IPS-20b (cell line): ENCODE measurements at regions not wholly inside any gene's neighbourhood (a gene's known extent, or its start where the extent isn't known, plus 50 kb on each side); places are given as distances from the start of the nearest gene placed in this dataset.

ENCODE experiments used
- H3K27ac ChIP-seq: one replicate; pipeline ENCODE4 v1.5.1; 2013; ENCODE audit warnings: low read length
- H3K27me3 ChIP-seq: 2 replicates; pipeline ENCODE4 v1.6.1; 2013; ENCODE audit warnings: mild to moderate bottlenecking, low read length, inconsistent platforms; ENCODE audit not compliant: insufficient read depth
- H3K36me3 ChIP-seq: 2 replicates; pipeline ENCODE4 v1.6.1; 2013; ENCODE audit warnings: low read depth, mild to moderate bottlenecking, inconsistent platforms, low read length, moderate library complexity; ENCODE audit not compliant: insufficient read depth
- H3K4me1 ChIP-seq: 2 replicates; pipeline ENCODE4 v1.6.1; 2013; ENCODE audit warnings: mild to moderate bottlenecking, control low read depth, inconsistent platforms, low read length, moderate library complexity; ENCODE audit not compliant: insufficient read depth
- H3K4me3 ChIP-seq: 2 replicates; pipeline ENCODE4 v1.5.1; 2013; ENCODE audit warnings: mild to moderate bottlenecking, low read length, inconsistent platforms
- H3K9ac ChIP-seq: 2 replicates; pipeline ENCODE4 v1.6.1; 2013; ENCODE audit warnings: low read depth, mild to moderate bottlenecking, inconsistent platforms, low read length, moderate library complexity
- H3K9me3 ChIP-seq: 2 replicates; pipeline ENCODE4 v1.6.1; 2013; ENCODE audit warnings: mild to moderate bottlenecking, low read depth, low read length, inconsistent platforms; ENCODE audit not compliant: insufficient read depth

DNA sequence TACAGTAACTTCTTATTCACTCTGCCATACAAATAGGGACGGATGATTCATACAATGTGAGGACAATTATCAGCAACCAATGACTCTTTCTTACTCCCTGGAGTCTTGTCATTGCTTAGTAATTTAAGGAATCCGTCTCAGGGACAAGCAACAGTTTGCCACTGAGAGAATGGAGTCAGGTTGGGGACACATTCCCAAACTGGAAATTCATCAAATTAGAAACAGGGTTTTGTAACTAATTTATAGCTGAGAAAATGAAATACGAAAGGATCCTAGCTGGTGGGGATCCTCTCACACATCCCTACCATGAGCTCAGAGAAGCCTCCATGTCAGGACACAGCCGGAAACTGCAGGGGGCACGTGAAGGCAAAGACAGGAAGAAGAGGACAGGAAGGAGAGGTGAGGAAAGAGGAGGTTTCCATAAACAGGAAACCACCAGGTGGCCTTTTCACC lies 50.4 kb upstream of the KDR start:
- Histone ChIP-seq H3K9ac (no peak overlapping the region), H3K36me3 (no peaks in the 10 kb centered on the region), H3K27ac (no peak overlapping the region), H3K4me3 (no peak overlapping the region), H3K4me1 (peaks cover 14% of the 10 kb centered on the region), H3K27me3 (no peaks in the 10 kb centered on the region), H3K9me3 (no peaks in the 10 kb centered on the region)

DNA sequence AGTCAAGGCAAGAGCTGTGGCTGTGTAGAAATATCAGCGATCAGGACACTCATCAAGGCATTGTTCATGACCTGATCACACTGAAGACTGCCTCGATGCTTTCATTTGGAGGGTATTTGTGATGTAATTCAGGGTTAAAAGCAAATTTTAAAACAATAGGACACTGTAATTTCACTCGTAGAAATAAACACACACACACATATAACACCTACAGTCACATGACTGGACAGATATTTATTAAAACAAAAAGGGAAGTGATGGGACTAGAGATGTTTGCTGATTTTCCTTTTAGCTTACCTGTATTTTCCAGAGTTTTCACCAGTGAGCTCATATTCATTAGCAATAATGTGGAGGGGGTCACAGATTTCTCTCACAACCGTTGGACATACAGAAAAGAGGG lies 51.1 kb upstream of the KDR start:
- Histone ChIP-seq H3K27me3 (no peaks in the 10 kb centered on the region), H3K36me3 (no peaks in the 10 kb centered on the region), H3K4me3 (no peak overlapping the region), H3K9me3 (no peaks in the 10 kb centered on the region), H3K9ac (no peak overlapping the region), H3K27ac (no peak overlapping the region), H3K4me1 (peaks cover 20% of the 10 kb centered on the region)

DNA sequence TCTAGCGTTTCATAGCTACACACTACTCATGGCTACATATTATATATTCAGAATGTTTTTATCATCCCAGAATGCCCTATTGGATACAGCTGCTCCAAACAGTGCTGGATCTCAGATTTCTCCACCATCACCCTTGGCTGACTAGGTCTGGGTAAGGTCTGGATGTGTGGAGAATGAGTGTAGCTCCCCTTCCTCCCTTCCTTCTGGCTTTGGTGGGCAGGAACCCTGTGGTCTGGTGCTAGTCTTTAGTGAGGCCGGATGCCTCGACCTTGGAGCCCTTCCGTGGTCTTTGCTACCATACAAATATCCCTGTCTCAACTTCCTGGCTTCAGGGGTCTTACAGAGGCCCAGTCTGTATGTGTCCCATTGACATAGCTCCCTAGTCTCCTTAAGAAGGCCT lies 52.1 kb upstream of the KDR start:
- Histone ChIP-seq H3K9ac (no peak overlapping the region), H3K36me3 (no peaks in the 10 kb centered on the region), H3K27me3 (no peaks in the 10 kb centered on the region), H3K27ac (no peak overlapping the region), H3K9me3 (no peaks in the 10 kb centered on the region), H3K4me1 (peaks cover 28% of the 10 kb centered on the region), H3K4me3 (no peak overlapping the region)

DNA sequence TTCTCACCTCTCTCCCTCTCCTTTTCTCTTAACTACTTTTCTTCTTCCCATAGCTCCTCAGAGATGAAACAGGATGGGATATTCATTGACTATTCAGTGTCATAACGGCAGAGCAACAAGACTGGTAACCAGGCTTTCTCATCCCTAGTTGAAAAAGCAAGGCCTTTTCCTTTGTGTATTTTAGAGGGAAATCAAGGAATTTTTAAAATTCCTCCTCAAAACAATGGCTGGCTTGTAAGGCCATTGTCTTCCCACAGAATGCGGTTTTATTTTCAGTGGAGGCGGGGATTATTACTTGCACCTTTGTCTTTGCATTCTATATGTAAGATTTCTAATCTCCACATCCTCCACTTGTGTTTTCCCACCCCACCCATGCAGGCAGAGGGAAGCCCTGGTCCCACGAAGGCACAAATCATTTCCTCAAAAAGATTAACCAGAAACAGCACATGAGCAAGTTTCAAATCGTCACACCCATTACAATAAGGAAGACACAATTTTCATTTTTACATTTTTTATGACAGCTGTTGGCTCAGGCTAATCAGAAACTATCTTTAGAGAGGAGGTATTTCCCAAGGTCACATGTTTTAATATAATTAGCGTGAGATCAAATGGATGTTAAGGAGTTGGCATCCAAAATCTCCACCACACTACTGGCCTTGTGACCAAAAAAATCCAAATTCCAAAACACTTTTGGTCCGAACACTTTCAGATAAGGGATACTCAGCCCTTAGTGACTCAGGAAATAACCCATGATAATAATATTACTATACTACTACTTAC lies 53.0 kb upstream of the KDR start:
- Histone ChIP-seq H3K27me3 (no peaks in the 10 kb centered on the region), H3K4me1 (peaks cover 28% of the 10 kb centered on the region), H3K9ac (no peak overlapping the region), H3K4me3 (no peak overlapping the region), H3K27ac (no peak overlapping the region), H3K36me3 (no peaks in the 10 kb centered on the region), H3K9me3 (no peaks in the 10 kb centered on the region)

DNA sequence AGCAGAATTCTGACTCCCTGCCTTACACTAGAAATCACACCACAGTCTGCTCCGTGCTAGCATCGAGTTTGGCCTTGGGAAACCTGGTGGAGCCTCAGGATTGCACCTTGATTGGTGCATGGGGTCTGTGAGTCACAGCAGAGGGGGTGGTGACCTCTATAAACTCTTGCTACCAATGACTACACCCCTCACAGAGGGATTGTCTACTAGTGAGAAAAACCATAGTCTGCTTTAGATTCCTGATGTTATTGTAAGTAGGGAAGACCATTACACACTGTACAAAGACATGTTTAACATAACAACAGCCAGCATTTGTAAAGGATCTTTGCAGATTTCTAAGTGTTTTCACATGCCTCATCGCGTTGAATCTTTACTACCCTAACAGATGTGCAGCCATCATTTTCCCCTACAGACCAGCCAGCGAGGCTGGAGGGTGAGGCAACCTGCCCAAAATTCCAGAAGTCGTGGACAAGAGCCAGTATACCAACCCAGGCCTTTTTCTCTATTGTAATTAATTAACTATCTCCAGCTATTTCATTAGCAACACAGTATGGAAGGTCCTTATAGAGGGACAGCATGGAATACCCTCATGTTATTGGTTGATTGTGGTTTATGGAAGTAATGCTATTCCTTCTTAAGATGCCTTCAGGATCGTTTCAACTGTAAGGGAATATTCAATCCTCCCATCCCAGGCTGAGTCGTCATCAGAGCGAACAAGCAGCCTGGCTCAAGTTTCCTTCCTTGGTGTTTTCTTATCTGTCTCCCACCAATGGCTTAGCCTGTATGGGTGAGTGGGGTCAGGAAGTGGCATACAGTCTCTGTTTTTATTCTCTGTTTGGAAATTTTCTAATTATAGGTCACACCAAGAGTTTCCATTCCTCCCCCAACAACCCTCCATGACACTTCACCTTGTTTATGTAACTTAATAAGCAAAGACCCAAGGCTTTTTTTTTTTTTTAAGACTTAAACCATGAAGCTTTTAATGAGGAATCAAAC lies 55.9 kb upstream of the KDR start:
- no peak overlapping the region for H3K9ac ChIP-seq
- no peak overlapping the region for H3K27ac ChIP-seq
- H3K36me3 ChIP-seq: no peaks in the 10 kb centered on the region
- no peaks in the 10 kb centered on the region for H3K9me3 ChIP-seq
- peaks cover 32% of the 10 kb centered on the region for H3K4me1 ChIP-seq
- H3K4me3 ChIP-seq: no peak overlapping the region
- H3K27me3 ChIP-seq: no peaks in the 10 kb centered on the region

DNA sequence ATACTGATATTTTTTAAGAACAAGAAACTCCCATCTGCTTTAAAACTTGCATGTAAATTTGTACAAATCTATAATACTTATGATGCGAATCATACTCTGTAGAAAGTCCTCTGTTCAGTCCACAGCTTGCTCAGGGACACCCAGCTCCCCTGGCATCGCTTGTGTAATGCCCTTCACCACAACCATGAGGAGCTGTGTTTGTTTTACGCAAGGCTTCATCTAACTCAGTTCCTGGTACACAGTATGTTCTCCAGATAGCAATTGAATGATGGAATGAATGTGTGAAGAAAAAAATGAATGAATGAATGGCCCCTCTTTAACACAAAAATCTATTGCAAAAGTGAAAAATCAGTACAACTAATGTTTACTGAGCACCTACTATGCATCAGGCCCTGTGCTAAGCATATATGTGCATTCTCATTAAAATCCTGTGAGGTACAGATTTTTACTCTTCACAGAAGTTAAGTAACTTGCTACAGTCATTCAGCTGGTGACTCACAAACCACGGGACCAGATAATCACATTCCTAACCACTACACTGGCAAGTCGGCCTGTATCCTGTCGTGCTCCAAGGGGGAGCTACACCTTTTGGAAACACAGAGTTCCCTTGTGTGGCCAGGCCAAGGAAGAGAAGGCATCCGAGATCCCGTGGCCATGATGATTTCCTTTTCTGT lies 58.7 kb upstream of the KDR start:
- H3K4me1 ChIP-seq: peaks cover 44% of the 10 kb centered on the region
- no peaks in the 10 kb centered on the region for H3K27me3 ChIP-seq
- H3K27ac ChIP-seq: no peak overlapping the region
- no peak overlapping the region for H3K9ac ChIP-seq
- H3K9me3 ChIP-seq: no peaks in the 10 kb centered on the region
- H3K4me3 ChIP-seq: no peak overlapping the region
- H3K36me3 ChIP-seq: no peaks in the 10 kb centered on the region

DNA sequence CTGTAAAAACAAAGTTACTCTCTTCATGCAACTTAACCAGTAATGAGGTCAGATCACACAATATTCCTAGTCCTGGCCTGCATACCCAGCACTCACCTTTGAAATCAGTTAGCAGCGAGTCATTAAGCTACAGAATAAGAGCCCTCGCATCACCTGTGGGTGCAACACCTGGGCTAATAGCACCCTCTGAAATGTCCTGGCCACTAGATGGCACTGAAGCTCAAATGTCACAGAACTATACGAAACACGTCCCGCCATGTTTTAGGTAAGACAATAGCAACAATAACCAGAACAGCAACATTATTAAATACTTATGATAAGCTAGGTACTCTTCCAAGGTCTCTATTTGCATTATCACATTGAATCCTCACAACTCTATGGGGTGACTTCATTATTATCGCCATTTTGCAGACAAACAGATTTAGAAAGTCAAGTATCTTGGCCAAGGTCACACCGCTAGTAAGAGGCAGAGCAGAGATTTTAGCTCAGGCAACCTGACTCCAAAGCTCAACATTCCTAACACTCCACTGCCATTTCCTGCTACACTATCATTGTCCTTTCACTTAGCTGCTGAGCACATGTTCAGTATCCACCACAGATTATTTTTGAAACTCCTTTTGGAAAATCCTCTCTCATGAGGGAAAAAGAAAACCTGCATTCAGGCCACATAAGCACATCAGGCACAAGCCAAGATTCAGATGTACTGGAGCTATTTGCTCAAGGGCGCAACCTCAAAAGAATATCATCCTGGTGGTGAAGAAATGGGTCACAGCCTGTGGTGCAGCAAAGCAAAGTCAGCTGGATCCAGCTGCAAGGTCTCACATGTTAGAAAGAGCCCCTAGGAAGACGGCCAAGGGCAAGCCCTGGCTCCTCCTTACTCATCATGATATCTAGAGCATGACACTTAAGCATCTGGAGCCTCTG lies 59.5 kb upstream of the KDR start:
- Histone ChIP-seq H3K27ac (no peak overlapping the region), H3K36me3 (no peaks in the 10 kb centered on the region), H3K4me3 (no peak overlapping the region), H3K9me3 (no peaks in the 10 kb centered on the region), H3K9ac (no peak overlapping the region), H3K27me3 (no peaks in the 10 kb centered on the region), H3K4me1 (peaks cover 44% of the 10 kb centered on the region)

DNA sequence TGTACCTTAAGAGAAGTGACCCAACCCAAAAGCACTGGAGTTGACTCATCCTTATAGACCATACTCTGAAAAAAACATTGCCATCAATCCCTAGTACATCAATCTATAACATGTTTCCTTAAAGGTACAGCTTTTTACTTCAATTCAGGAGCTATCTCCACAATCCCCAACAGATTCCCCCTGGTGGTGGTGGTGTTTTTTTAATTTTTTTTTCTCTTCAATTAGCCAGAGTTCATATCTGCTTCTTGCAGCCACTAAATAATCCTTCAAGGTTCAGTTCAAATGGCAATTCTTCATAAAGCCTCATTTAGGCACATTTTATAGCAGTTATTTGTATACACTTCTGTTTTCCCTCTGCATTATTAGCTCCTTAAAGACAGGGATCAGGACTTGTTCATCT lies 60.7 kb upstream of the KDR start:
- no peak overlapping the region for H3K9ac ChIP-seq
- no peak overlapping the region; the same call in 1 of the 2 replicates for H3K4me3 ChIP-seq
- H3K4me1 ChIP-seq: peaks cover 38% of the 10 kb centered on the region
- no peak overlapping the region for H3K27ac ChIP-seq
- H3K27me3 ChIP-seq: no peaks in the 10 kb centered on the region
- H3K36me3 ChIP-seq: no peaks in the 10 kb centered on the region
- no peaks in the 10 kb centered on the region for H3K9me3 ChIP-seq

DNA sequence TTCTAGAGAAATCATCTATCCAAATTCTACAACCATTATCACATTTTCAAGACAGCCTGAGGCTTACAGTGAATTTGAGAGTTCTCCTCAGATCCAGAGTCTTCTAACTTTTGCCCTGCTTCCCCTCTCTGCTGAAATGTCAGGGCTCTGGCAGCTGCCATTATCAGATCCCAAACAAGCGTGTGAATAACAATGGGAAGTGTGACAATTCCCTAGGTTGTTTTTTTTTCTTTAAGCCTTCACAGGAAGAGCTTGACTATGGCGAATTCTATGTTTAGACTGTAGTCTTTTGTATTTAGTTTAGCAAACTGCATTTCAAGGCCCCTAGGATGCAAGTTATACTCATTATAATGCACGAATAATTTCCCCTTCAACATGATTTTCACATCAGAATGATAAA lies 61.3 kb upstream of the KDR start:
- Histone ChIP-seq H3K4me3 (peak overlapping the region; percentile 9; the same call in 1 of the 2 replicates), H3K9me3 (no peaks in the 10 kb centered on the region), H3K27ac (no peak overlapping the region), H3K9ac (no peak overlapping the region), H3K36me3 (no peaks in the 10 kb centered on the region), H3K4me1 (peaks cover 32% of the 10 kb centered on the region), H3K27me3 (no peaks in the 10 kb centered on the region)

DNA sequence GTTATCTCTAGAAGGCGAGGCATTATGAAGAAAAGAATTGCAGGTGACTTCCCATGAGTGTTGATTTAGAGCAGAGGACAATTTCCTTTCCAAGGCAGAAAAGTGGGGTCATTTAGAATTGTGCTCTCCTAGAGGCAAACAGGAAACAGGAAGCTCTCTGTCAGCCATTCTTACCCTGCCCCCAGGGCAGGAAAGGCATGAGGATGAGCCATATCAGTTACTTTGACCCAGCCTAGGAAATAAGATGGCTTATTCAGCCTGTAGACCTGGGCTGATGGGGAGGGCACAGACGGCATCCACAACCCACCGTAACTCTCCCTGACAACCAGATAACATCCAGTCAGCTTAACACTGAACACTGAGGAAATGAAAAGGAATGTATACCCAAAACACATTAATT lies 88.8 kb upstream of the KDR start:
- Histone ChIP-seq H3K27me3 (no peaks in the 10 kb centered on the region), H3K27ac (no peak overlapping the region), H3K4me3 (no peak overlapping the region), H3K9me3 (no peaks in the 10 kb centered on the region), H3K9ac (no peak overlapping the region), H3K4me1 (no peaks in the 10 kb centered on the region), H3K36me3 (no peaks in the 10 kb centered on the region)

DNA sequence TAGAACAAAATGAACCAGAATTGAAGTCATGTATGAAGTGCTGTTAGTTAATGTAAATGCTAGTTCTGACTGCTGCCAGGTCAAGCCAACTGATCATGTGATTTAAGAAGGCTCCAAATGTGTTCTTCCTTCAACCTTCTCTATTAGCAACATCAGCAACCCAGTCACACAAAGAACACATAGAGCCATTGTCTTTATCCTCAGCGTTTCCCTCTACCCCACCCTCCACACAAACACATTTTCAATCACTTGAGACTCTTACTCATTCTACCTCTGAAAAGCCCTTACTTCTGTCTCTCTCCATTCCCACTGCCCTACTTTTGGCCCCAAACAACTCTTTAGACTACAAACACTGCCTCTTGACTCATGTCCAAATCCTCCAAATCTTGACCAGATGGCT lies 89.7 kb upstream of the KDR start:
- no peaks in the 10 kb centered on the region for H3K27me3 ChIP-seq
- H3K27ac ChIP-seq: no peak overlapping the region
- no peaks in the 10 kb centered on the region for H3K9me3 ChIP-seq
- H3K36me3 ChIP-seq: no peaks in the 10 kb centered on the region
- no peak overlapping the region for H3K9ac ChIP-seq
- no peaks in the 10 kb centered on the region for H3K4me1 ChIP-seq
- H3K4me3 ChIP-seq: no peak overlapping the region
